H1 (cell line): ENCODE measurements at regions not wholly inside any gene's neighbourhood (a gene's known extent, or its start where the extent isn't known, plus 50 kb on each side); places are given as distances from the start of the nearest gene placed in this dataset.
A peak's percentile ranks its signal among the peaks of the same experiment; 100 is the strongest.

ENCODE experiments used
- CTCF ChIA-PET: fragments of 300-600 bp; sonication (Branson Sonifier 250); formaldehyde crosslinking; loops from one replicate; lab custom pipeline; 2021; ENCODE audit not compliant: partially characterized antibody; lab: Charles Lee
- POLR2A ChIA-PET: fragments of 300-600 bp; sonication (Branson Sonifier 250); formaldehyde crosslinking; loops from one replicate; lab custom pipeline; 2021; ENCODE audit warnings: inconsistent platforms; ENCODE audit not compliant: partially characterized antibody; lab: Charles Lee
- DNase-seq, 2 experiments: peaks; one replicate each; pipeline versions ENCODE4 v3.0.0 to v3.0.0-alpha.2; 2010 to 2022; ENCODE audit warnings: low spot score in 2 of 2, low read depth in 1 of 2, mixed read lengths in 1 of 2
- FAIRE-seq: peaks from 2 replicates; lab custom pipeline; 2011; peaks lifted over from hg19 to GRCh38; lab: Jason Lieb, UNC
- H2AFZ ChIP-seq: 2 replicates; pipeline ENCODE4 v1.8.1; 2012; ENCODE audit warnings: low read length, inconsistent platforms
- H2AK5ac ChIP-seq: 2 replicates; pipeline ENCODE4 v1.6.1; 2013; ENCODE audit warnings: low read depth, low read length
- H2BK120ac ChIP-seq: replicated peaks from 2 replicates; pipeline ENCODE3; 2013; ENCODE audit warnings: low read depth, low read length, inconsistent platforms
- H2BK12ac ChIP-seq: 2 replicates; pipeline ENCODE4 v1.6.1; 2013; ENCODE audit warnings: low read depth, low read length
- H2BK15ac ChIP-seq: 2 replicates; pipeline ENCODE4 v1.6.1; 2013; ENCODE audit warnings: low read length
- H2BK20ac ChIP-seq: 2 replicates; pipeline ENCODE4 v1.6.1; 2013; ENCODE audit warnings: low read length
- H2BK5ac ChIP-seq: 2 replicates; pipeline ENCODE4 v1.6.1; 2013; ENCODE audit warnings: low read depth, low read length
- H3K14ac ChIP-seq: 2 replicates; pipeline ENCODE4 v1.6.1; 2013; ENCODE audit warnings: inconsistent platforms; ENCODE audit not compliant: insufficient read length
- H3K18ac ChIP-seq: 2 replicates; pipeline ENCODE4 v1.6.1; 2013; ENCODE audit warnings: low read length; ENCODE audit errors: extremely low read depth
- H3K23ac ChIP-seq: 2 replicates; pipeline ENCODE4 v1.6.1; 2013; ENCODE audit warnings: inconsistent platforms; ENCODE audit not compliant: insufficient read length
- H3K23me2 ChIP-seq: 2 replicates; pipeline ENCODE4 v1.6.1; 2013; ENCODE audit warnings: low read depth, low read length
- H3K27ac ChIP-seq: 2 replicates; pipeline ENCODE4 v1.6.1; 2011; ENCODE audit warnings: low read depth, low read length, inconsistent platforms
- H3K27me3 ChIP-seq, 4 experiments: replicated peaks in 1 of 4; 1 replicate in 1 of 4; 2 replicates in 3 of 4; pipeline versions ENCODE4 v1.6.1 to v1.8.1; 2011 to 2013; ENCODE audit warnings: low read length in 3 of 4, mild to moderate bottlenecking in 3 of 4, inconsistent platforms in 2 of 4, mixed read lengths in 2 of 4, moderate library complexity in 1 of 4; ENCODE audit not compliant: control insufficient read depth in 3 of 4, insufficient read depth in 3 of 4; ENCODE audit errors: extremely low read depth in 1 of 4
- H3K36me3 ChIP-seq, 4 experiments: 2 replicates each; pipeline versions ENCODE4 v1.6.1 to v1.8.1; 2011 to 2013; ENCODE audit warnings: mild to moderate bottlenecking in 4 of 4, low read length in 3 of 4, moderate library complexity in 2 of 4, control low read depth in 1 of 4, inconsistent platforms in 1 of 4; ENCODE audit not compliant: insufficient read depth in 4 of 4, control insufficient read depth in 2 of 4
- H3K4ac ChIP-seq: replicated peaks from 2 replicates; pipeline ENCODE3; 2013; ENCODE audit warnings: low read length, low read depth, mixed read lengths, inconsistent platforms; ENCODE audit not compliant: insufficient read length
- H3K4me1 ChIP-seq, 4 experiments: replicated peaks in 1 of 4; 1 replicate in 1 of 4; 2 replicates in 3 of 4; pipeline versions ENCODE4 v1.6.1 to v1.8.1; 2011 to 2013; ENCODE audit warnings: low read length in 3 of 4, inconsistent platforms in 2 of 4, mixed read lengths in 1 of 4; ENCODE audit not compliant: insufficient read depth in 4 of 4, control insufficient read depth in 3 of 4
- H3K4me2 ChIP-seq, 2 experiments: 2 replicates each; pipeline versions ENCODE4 v1.6.1 to v1.8.1; 2011 to 2013; ENCODE audit warnings: low read depth in 2 of 2, low read length in 2 of 2, control low read depth in 1 of 2, inconsistent platforms in 1 of 2, mild to moderate bottlenecking in 1 of 2; ENCODE audit not compliant: insufficient read depth in 1 of 2
- H3K4me3 ChIP-seq, 4 experiments: fragments of 200-600, 300-600 bp in 1 of 4; sonication (generic), shearing (Covaris generic), sonication (Bioruptor Twin) in 1 of 4; 2 replicates each; pipeline versions ENCODE4 v1.5.1 to v1.8.1; 2011 to 2016; ENCODE audit warnings: low read length in 4 of 4, low read depth in 3 of 4, control low read depth in 2 of 4, inconsistent platforms in 2 of 4, mild to moderate bottlenecking in 2 of 4, mixed read lengths in 1 of 4, moderate library complexity in 1 of 4; ENCODE audit not compliant: insufficient read depth in 2 of 4; ENCODE audit errors: extremely low read depth in 1 of 4
- H3K56ac ChIP-seq: replicated peaks from 2 replicates; pipeline ENCODE3; 2013; ENCODE audit warnings: low read depth, mild to moderate bottlenecking, mixed read lengths, low read length, inconsistent platforms; ENCODE audit not compliant: insufficient read length
- H3K79me1 ChIP-seq: 2 replicates; pipeline ENCODE4 v1.6.1; 2013; ENCODE audit warnings: low read depth, low read length, control low read depth
- H3K79me2 ChIP-seq, 2 experiments: 2 replicates each; pipeline versions ENCODE4 v1.6.1 to v1.8.1; 2012 to 2013; ENCODE audit warnings: low read length in 2 of 2, mild to moderate bottlenecking in 2 of 2, inconsistent platforms in 1 of 2; ENCODE audit not compliant: insufficient read depth in 2 of 2, control insufficient read depth in 1 of 2
- H3K9ac ChIP-seq, 4 experiments: replicated peaks in 1 of 4; 1 replicate in 1 of 4; 2 replicates in 3 of 4; pipeline versions ENCODE4 v1.6.1 to v1.8.1; 2011 to 2013; ENCODE audit warnings: low read depth in 3 of 4, low read length in 3 of 4, control low read depth in 2 of 4, mild to moderate bottlenecking in 2 of 4, moderate library complexity in 2 of 4, inconsistent platforms in 1 of 4; ENCODE audit errors: extremely low read depth in 1 of 4
- H3K9me3 ChIP-seq, 2 experiments: 2 replicates each; pipeline versions ENCODE4 v1.6.1 to v1.8.1; 2012 to 2013; ENCODE audit warnings: mild to moderate bottlenecking in 2 of 2, moderate library complexity in 2 of 2, control low read depth in 1 of 2, inconsistent platforms in 1 of 2, low read depth in 1 of 2, low read length in 1 of 2, mixed read lengths in 1 of 2; ENCODE audit not compliant: insufficient read depth in 2 of 2
- H4K20me1 ChIP-seq, 2 experiments: replicated peaks in 1 of 2; 2 replicates each; pipeline versions ENCODE3 to v1.8.1; 2011 to 2013; ENCODE audit warnings: inconsistent platforms in 2 of 2, low read length in 2 of 2, mild to moderate bottlenecking in 1 of 2; ENCODE audit not compliant: insufficient read depth in 2 of 2, control insufficient read depth in 1 of 2
- H4K5ac ChIP-seq: 2 replicates; pipeline ENCODE4 v1.6.1; 2013; ENCODE audit warnings: low read length, low read depth, mixed read lengths, inconsistent platforms; ENCODE audit not compliant: insufficient read length
- H4K8ac ChIP-seq: 2 replicates; pipeline ENCODE4 v1.8.0; 2013; ENCODE audit warnings: mild to moderate bottlenecking, moderate library complexity, low read length, inconsistent platforms; ENCODE audit not compliant: insufficient read depth; ENCODE audit errors: extremely low read depth
- H4K91ac ChIP-seq: replicated peaks from 2 replicates; pipeline ENCODE3; 2013; ENCODE audit warnings: low read length, mixed read lengths, inconsistent platforms; ENCODE audit not compliant: insufficient read length
- ASH2L ChIP-seq: fragments of 200-600, 300-600 bp; sonication (generic); IDR thresholded peaks from one replicate; pipeline ENCODE4 v1.7.1; 2017; ENCODE audit warnings: low read length
- BRCA1 ChIP-seq: IDR thresholded peaks from 2 replicates; pipeline ENCODE4 v1.6.1; 2012; ENCODE audit warnings: low read depth, low read length, improper control_type of control experiment
- CTBP2 ChIP-seq: IDR thresholded peaks from 2 replicates; pipeline ENCODE4 v1.7.0; 2011; ENCODE audit warnings: borderline replicate concordance, mild to moderate bottlenecking, moderate library complexity, mixed read lengths, low read length; ENCODE audit not compliant: insufficient read depth, insufficient read length
- CTCF ChIP-seq, 3 experiments: IDR thresholded peaks; 1 replicate in 2 of 3; 2 replicates in 1 of 3; pipeline versions ENCODE4 v1.5.1 to v1.6.1; 2011; ENCODE audit warnings: low read length in 3 of 3, mild to moderate bottlenecking in 3 of 3, inconsistent platforms in 2 of 3, low read depth in 1 of 3, moderate library complexity in 1 of 3; ENCODE audit not compliant: insufficient read depth in 1 of 3; ENCODE audit errors: control extremely low read depth in 1 of 3
- JUND ChIP-seq: IDR thresholded peaks from 2 replicates; pipeline ENCODE4 v1.6.1; 2011; ENCODE audit warnings: mild to moderate bottlenecking, improper control_type of control experiment, low read length
- NANOG ChIP-seq: IDR thresholded peaks from 2 replicates; pipeline ENCODE4 v1.6.1; 2011; ENCODE audit warnings: low read length, low read depth, mild to moderate bottlenecking, inconsistent platforms; ENCODE audit not compliant: insufficient read depth, poor library complexity, severe bottlenecking
- SIX5 ChIP-seq: IDR thresholded peaks from 2 replicates; pipeline ENCODE4 v1.6.1; 2011; ENCODE audit warnings: mild to moderate bottlenecking, low read depth, low read length
- SP1 ChIP-seq: IDR thresholded peaks from 2 replicates; pipeline ENCODE4 v1.6.1; 2011; ENCODE audit warnings: low read depth, low read length
- TAF7 ChIP-seq: optimal IDR thresholded peaks from 2 replicates; pipeline ENCODE3; 2011; ENCODE audit warnings: low read depth, mild to moderate bottlenecking, inconsistent platforms, low read length, moderate library complexity, borderline replicate concordance
- USF2 ChIP-seq: IDR thresholded peaks from 2 replicates; pipeline ENCODE4 v1.6.1; 2011; ENCODE audit warnings: low read length, improper control_type of control experiment
- WGBS, 2 experiments: shearing (Covaris generic) in 1 of 2; methylation state at CpG; one replicate each; pipeline versions ENCODE4 v1.1.6 to v1.1.7; 2013 to 2015; ENCODE audit warnings: low lambda C conversion rate in 2 of 2, mixed read lengths in 2 of 2, inconsistent platforms in 1 of 2, low coverage in 1 of 2, missing lambda C conversion rate in 1 of 2; ENCODE audit not compliant: insufficient replicate concordance in 2 of 2, insufficient coverage in 1 of 2, insufficient read length in 1 of 2; ENCODE audit errors: extremely low coverage in 1 of 2, missing lambda C conversion rate in 1 of 2; 5-methylcytosine and 5-hydroxymethylcytosine counted together

GRCh38 chr1:30427545-30427944, 295.8 kb downstream of the MATN1 start:
- no peak overlapping the region for H2AK5ac ChIP-seq
- peak overlapping the region; percentile 95 for H2AFZ ChIP-seq
- H3K4ac ChIP-seq = no peak overlapping the region
- peak overlapping the region; percentile 31; the same call in 1 of the 2 replicates for H4K8ac ChIP-seq
- no peaks in the 10 kb centered on the region for H3K79me1 ChIP-seq
- no peak overlapping the region for H3K14ac ChIP-seq
- no peak overlapping the region for H2BK5ac ChIP-seq
- no peak overlapping the region for H3K18ac ChIP-seq
- H3K4me3 ChIP-seq = no peak overlapping the region
- H3K9me3 ChIP-seq = no peaks in the 10 kb centered on the region
- no peak overlapping the region for H4K5ac ChIP-seq
- H2BK120ac ChIP-seq = no peak overlapping the region
- H3K9ac ChIP-seq = no peak overlapping the region; a peak in 1 of 7 replicates
- no peak overlapping the region for H3K56ac ChIP-seq
- H3K23me2 ChIP-seq = no peaks in the 10 kb centered on the region
- H4K20me1 ChIP-seq = no peaks in the 10 kb centered on the region
- WGBS, 2 experiments = 52% methylated on average over 2 of the region's 2 CpGs; no CpG with 5 or more reads in 1 of the 2 experiments
- H3K36me3 ChIP-seq = no peaks in the 10 kb centered on the region
- H3K4me2 ChIP-seq = no peak overlapping the region
- FAIRE-seq = peak; percentile 62
- H2BK15ac ChIP-seq = no peak overlapping the region
- H2BK20ac ChIP-seq = no peak overlapping the region
- H3K79me2 ChIP-seq = no peaks in the 10 kb centered on the region
- no peaks in the 10 kb centered on the region for H3K27me3 ChIP-seq
- DNase-seq = peak in 1 of 2 experiments; percentile 47
- CTCF ChIA-PET = interaction anchor here (0.9 to 2.3 kb wide), 6 partner anchors 9 to 74 kb away, joined by 3 to 6 read pairs (median 4); no protein-coding TSS in a partner anchor
- POLR2A ChIA-PET = no interaction called here
- 0 out of 2 replicates have a peak overlapping the region, but pooled peaks have one; percentile 39 for H2BK12ac ChIP-seq
- no peak overlapping the region for H3K27ac ChIP-seq
- no peaks in the 10 kb centered on the region for H3K4me1 ChIP-seq
- H3K23ac ChIP-seq = no peak overlapping the region
- no peak overlapping the region for H4K91ac ChIP-seq
- TF ChIP-seq USF2 (no peak), ASH2L (peak; percentile 59), SIX5 (no peak), JUND (no peak), CTBP2 (no peak), TAF7 (no peak), NANOG (no peak), CTCF (IDR thresholded peaks at IDR 0.05; ENCODE audit: control extremely low read depth in 1 of 3, insufficient read depth in 1 of 3, low read depth in 1 of 3, low read length in 3 of 3) (peak in 2 of 3 experiments; percentile 42 to 54; a peak in 3 of 4 replicates), SP1 (no peak), BRCA1 (no peak)
